CD4-positive, alpha-beta T cell treated with Interleukin-4 for 1 hour (primary cell): ENCODE measurements at regions not wholly inside any gene's neighbourhood (a gene's known extent, or its start where the extent isn't known, plus 50 kb on each side); places are given as distances from the start of the nearest gene placed in this dataset.
"Not testable (repeated sequence)": the region's sequence is repeated elsewhere in the genome, so short reads cannot be mapped to it uniquely, and the experiment has no call there.

Experiments
- DNase-seq, 2 donors: peaks; one replicate each; pipeline ENCODE4 v3.0.0-alpha.2; 2020 to 2022

DNA sequence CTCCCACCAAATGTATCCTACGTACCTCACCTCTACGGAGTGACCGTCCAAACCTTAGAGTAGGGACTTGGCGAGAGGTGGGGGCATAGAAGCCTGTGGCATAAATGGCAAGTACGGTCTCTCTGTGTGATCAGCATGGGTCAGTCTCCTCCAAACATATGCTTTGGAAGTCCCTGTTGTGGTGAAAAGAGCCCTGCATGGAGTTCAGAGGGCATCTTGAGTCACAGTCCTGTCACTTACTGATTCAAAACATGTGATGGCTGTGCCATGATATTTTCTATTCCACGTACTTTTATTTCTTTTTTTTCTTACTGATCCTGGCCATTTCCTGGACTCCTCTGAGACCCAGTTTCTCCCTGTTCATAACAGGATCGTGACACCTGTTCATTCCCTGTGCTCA, 67.5 kb upstream of the CEP85L start:
- DNase-seq: no peak

DNA sequence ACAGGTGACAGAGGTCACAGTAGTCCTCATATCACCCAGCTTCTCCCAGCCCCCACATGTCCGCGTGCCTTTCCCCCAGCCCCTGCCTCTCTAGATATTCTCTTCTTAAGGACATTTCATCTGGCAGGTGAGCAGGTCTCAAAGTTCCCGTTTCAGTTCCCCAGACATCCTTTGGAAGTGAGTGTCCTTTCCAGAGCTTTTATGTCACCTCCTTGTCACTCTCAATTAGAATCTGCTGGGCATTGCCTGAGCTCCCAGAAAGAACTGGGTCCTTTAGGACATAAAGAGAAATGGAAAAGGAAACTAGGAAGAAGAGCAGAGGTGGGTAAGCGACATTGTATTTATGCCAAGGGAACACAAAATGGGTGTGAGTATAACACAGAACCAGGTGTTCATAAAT, 66.9 kb upstream of the CEP85L start:
- no peak for DNase-seq

DNA sequence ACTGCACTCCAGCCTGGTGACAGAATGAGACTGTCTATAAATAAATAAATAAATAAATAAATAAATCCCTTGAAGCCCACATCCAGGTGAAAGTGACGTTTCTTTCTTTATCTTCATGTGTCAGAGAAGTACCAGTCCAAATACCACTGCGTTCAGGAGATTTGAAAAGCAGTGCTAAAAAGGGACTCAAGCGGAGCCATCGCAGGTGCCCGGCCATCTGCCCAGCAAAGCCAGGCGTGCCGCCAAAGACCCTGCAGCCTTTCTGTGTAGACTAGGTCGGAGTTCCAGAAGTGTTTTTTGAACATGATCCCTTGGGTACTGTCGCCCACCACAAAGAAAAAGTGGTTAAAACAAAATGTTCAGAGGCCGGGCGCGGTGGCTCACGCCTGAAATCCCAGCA, 65.7 kb upstream of the CEP85L start:
- no peak for DNase-seq

DNA sequence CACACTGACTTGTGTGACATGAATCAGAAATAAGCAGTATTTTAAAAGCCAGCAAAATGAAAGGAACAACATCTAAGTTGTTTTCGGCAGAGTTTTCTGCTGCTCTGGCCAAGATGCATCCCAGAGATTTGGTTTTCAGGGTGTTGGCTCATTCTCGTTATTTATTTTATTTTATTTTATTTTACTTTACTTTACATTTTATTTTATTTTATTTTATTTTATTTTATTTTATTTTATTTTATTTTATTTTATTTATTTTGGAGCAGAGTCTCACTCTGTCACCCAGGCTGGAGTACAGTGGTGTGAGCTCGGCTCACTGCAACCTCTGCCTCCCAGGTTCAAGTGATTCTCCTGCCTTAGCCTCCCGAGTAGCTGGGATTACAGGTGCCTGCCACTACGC, 64.5 kb upstream of the CEP85L start:
- not testable (repeated sequence) for DNase-seq

DNA sequence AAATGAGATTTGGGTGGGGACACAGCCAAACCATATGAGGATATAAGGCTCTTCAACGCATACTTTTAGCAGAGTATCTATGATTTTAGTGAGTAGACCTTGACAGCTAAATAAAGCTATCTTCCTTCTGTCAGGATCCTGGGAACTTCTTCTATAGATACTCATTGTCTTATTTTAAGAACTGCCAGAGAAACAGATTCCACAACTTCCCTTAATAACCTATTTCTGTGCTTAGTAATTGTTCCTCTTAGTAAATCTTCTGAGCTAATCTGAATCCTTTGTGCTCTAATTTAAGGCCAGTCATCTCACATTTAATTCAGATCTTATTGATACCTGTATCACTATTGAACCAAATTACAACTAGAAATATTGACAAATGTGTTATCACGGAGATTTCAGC, 64.0 kb upstream of the CEP85L start:
- no peak for DNase-seq

DNA sequence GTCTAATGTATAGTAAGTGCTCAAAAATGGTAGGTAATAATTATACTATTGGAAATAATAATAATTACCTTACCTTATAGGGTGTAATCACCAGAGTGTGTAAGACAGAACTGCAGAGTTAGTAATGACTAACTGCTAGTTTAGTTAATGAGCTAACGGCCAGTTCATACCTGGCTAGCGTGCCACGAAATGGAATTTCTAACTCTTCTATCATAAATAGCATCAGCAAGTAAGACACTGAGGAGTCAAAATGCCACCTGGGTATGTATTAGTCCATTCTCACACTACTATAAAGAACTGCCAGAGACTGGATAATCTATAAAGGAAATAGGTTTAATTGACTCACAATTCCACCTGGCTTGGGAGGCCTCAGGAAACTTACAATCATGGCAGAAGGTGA, 63.4 kb upstream of the CEP85L start:
- no peak for DNase-seq

DNA sequence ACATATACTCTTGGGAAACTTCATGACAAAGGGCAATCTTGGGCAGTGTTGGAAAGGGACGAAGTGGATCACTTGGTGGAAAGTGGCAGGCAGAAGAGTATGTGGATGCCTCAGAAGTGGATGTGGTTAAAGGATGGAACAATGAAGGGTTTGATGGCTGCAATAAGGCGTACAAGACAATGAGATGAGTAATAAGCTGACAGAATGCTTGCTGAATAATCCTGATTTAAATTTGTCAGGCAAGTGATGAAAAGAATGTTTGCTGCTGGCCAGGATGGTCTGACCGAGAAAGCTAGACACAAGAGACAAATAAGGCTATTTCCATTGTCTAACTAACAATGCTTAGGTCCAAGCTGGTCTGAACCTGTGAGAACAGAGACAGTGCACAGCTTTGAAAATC, 61.6 kb upstream of the CEP85L start:
- DNase-seq: no peak

DNA sequence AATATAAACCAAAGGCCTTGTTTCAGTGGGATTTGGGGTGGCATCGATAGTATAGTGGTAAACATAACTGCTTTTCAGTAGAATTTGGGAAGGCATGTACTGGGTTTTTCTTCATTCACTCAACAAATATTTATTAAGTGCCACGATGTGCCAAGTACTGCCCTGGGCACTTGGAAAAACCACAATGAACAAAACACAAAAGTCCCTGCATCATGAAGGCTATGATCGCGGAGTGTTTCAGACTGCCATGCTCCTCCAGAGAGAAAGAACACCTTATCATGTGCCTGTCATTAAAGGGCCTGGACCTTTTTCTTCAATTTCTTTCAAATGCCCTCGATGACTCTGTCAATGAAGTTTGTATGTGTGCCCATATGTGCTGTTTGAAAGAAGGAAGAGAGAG, 59.2 kb upstream of the CEP85L start:
- DNase-seq: no peak

DNA sequence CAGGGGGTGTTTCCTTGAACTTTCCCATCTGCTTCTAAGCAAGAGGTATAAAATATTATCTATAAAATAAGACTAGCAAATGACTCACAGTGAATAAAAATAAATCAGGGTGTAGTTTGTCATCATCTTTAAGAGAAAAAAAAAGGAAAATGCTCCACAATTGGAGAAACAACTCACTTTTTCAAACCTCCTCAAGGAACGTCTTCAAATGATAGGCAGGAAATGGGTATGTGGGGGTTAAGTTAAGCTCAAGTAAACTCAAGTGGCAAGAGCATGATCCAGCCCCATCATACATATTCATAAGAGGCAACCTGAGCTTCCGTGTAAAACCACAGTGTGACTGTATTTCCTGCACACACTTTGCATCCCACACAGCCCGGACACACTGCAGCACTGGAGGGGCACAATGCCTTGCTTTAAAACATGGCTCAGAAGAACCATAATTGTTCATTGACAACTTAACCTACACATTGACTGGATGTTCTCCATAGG, 58.5 kb upstream of the CEP85L start:
- DNase-seq: peak; percentile 83 to 89

DNA sequence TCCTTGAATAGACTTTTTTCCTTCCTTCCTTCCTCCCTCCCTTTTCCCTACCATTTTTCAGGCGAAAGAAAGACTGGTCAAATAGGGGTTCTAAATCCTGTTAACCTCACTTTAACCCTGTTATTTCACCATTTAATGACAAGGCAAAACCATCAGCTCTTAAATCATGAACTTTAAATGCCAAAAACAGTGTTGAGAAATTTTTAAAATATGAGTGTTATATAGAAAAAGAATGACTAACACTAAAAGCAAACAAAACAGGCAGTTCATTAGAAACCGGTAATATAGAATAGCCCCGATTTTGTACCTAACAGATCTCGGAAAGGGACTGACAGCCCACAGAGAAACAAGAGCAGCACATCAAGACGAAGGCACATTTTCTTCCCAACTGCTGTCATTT, 57.4 kb upstream of the CEP85L start:
- DNase-seq: no peak

DNA sequence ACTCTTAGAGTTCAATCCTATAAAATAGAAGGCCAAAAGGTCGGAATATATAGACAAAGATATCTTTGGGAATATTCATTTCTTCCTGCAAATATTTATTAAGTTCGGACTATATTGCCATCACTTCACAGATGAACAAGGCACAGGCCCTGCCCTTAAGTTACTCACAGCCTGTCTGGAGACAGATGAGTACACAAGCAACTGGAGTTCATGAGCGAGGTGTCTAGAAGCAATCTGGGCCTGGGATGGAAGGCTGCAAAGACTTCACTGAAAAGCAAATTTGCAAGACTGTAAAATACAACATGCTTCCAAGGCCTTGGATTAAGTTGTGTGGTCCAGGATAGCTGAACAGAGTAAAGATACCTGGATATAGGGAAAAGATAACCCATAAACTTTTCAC, 56.7 kb upstream of the CEP85L start:
- DNase-seq: peak in 1 of 2 donors; percentile 14

DNA sequence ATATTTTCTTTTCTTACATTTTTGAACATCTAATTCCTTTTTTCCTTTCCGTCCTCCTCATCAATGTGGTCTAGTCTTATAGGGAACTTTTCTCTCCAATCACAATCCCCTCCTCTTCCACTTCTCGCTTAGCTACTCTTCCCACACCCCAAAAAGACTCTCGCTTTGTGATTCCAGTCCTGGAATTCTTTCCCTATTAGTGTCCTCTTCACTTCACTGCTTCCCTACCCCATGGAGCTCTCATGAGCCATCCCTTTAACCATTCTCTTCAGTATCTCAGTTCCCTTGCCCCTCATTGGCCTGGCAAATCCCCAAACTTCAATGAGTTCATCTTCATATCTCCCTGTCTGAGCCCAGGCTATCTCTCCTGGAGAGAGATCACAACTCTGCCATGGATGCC, 55.3 kb upstream of the CEP85L start:
- DNase-seq: no peak

DNA sequence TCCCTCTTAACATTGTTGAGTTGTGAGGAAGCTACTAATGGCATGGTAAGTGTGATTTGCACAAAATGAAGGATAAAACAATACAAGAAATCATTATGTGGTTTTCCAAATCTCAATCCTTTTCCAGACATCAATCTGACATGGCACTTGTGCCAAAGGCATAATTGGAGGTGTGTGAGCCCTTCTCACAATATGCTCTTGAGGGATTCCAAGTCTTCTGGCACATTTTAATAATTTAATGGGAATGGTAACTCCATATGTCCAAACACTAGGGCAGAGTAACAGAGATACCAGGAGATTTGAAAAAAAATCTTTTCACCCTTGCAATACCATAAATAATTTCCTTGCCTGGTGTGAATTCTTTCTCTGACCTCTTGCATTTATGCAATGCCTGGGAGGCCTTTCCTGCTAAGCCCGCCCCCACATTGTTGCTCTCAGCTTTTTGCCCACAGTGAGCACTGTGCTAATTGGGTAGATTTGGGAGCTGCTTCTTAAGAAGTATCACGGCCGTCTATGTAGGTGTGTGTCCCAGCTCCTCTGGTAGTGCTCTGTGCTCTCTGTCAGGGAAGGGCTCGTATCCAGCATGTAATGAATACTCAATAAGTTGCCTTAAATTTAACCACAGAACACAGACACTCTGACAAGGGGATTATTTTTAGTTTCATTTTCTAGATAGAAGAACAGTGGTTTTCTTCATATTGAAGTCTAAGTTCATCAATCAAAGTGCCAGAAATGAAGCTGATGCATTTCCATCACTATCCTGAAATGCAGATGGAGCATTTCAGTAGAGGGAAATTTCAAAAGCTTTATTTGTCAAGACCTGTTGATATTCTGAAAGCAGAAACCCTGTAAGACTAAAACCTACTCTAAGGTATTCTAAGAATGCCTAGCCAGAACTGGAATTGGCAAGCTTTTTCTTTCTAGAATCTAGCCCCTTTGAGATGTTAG, 54.4 kb upstream of the CEP85L start:
- peak; percentile 20 to 51 for DNase-seq

DNA sequence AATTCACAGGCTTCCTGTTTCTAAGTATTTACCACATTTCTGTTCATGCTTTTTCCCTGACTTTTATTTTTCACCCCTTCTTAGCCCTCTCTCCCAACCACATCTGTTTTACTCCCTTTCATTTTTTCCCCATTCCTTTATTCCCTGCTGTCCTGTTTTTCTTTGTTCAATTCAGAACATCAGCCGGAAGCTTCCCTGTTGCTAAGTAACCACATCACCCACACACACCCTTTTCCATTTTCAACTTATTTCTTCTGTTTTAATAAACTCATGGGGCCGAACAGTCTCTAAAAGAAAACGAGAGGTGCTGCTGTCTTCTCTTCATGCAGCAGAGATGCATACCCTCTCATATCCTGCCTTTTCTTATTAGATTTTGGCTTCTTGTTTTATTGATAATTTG, 53.5 kb upstream of the CEP85L start:
- peak in 1 of 2 donors; percentile 14 for DNase-seq

DNA sequence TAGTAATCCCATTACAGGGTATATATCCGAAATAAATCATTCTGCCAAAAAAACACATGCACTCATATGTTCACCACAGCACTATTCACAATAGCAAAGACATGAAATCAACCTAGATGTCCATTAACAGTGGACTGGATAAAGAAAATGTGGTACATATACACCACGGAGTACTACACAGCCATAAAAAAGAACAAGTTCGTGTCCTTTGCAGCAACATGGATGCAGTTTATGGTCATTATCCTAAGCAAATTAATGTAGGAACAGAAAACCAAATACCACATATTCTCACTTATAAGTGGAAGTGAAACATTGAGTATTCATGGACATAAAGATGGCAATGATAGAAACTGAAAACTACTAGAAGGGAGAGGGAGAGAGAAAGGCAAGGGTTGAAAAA, 49.9 kb upstream of the CEP85L start:
- DNase-seq: not testable (repeated sequence)
